ENCODE measurements at regions not wholly inside any gene's neighbourhood (a gene's known extent, or its start where the extent isn't known, plus 50 kb on each side); places are given as distances from the start of the nearest gene placed in this dataset.
A peak's percentile ranks its signal among the peaks of the same experiment; 100 is the strongest.

DNA sequence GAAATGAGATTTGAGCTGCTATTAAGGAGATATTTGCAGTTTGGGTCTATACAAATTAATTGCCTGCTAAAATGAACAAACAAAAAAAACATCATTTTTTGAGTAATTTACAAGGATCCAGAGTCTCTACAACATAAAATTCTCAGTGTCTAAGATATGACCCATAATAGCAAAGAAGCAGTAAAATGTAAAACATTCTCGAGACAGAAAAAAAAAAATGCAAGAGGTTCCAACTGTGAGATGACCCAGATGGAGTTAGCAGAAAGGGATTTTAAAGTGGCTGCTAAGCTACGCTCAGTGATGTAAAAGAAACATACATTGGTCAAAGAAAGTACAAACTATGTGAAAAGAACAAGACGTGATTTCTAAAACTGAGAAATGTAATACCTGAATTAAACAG lies 471.0 kb downstream of the SH2D4B start:
- DNase-seq = no peak
- Histone ChIP-seq H3K4me3 (replicated peaks in 1 of 3) (no peak overlapping the region), H3K9me3 (no peaks in the 10 kb centered on the region), H3K27ac (no peak overlapping the region), H3K4me1 (no peaks in the 10 kb centered on the region), H3K27me3 (no peaks in the 10 kb centered on the region), H3K36me3 (no peaks in the 10 kb centered on the region)
- WGBS, 2 donors = 79 to 83% methylated on average over 3 of the region's 3 CpGs
- TF ChIP-seq, protein P1, sequence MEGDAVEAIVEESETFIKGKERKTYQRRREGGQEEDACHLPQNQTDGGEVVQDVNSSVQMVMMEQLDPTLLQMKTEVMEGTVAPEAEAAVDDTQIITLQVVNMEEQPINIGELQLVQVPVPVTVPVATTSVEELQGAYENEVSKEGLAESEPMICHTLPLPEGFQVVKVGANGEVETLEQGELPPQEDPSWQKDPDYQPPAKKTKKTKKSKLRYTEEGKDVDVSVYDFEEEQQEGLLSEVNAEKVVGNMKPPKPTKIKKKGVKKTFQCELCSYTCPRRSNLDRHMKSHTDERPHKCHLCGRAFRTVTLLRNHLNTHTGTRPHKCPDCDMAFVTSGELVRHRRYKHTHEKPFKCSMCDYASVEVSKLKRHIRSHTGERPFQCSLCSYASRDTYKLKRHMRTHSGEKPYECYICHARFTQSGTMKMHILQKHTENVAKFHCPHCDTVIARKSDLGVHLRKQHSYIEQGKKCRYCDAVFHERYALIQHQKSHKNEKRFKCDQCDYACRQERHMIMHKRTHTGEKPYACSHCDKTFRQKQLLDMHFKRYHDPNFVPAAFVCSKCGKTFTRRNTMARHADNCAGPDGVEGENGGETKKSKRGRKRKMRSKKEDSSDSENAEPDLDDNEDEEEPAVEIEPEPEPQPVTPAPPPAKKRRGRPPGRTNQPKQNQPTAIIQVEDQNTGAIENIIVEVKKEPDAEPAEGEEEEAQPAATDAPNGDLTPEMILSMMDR (IDR thresholded peaks at IDR 0.05) = no peak
- TF ChIP-seq POLR2A (IDR thresholded peaks at IDR 0.05) = no peak
- intact Hi-C loops (cut with DNase I) = no loop called here

- Histone ChIP-seq H3K27ac (no peak overlapping the region), H3K27me3 (no peaks in the 10 kb centered on the region), H3K4me1 (no peaks in the 10 kb centered on the region), H3K9me3 (no peaks in the 10 kb centered on the region), H3K4me3 (replicated peaks in 1 of 3) (no peak overlapping the region), H3K36me3 (no peaks in the 10 kb centered on the region)
- DNase-seq = no peak
- no peak for TF ChIP-seq POLR2A (IDR thresholded peaks at IDR 0.05)
- TF ChIP-seq, protein P1 (IDR thresholded peaks at IDR 0.05) = no peak
- intact Hi-C loops (cut with DNase I) = no loop called here
- 91 to 93% methylated on average over 5 of the region's 5 CpGs for WGBS, 2 donors
Observed at GRCh38 chr10:81009296-81009695, 471.6 kb downstream of the SH2D4B start.

GRCh38 chr10:81013771-81014170 lies 476.1 kb downstream of the SH2D4B start:
- Histone ChIP-seq H3K36me3 (no peaks in the 10 kb centered on the region), H3K27me3 (no peaks in the 10 kb centered on the region), H3K4me3 (replicated peaks in 1 of 3) (no peak overlapping the region), H3K4me1 (no peaks in the 10 kb centered on the region), H3K27ac (no peak overlapping the region), H3K9me3 (no peaks in the 10 kb centered on the region)
- WGBS, 2 donors = 81 to 82% methylated on average over 5 of the region's 5 CpGs
- TF ChIP-seq, protein P1 (IDR thresholded peaks at IDR 0.05) = no peak
- no peak for TF ChIP-seq POLR2A (IDR thresholded peaks at IDR 0.05)
- intact Hi-C loops (cut with DNase I) = no loop called here
- DNase-seq = no peak

GRCh38 chr10:81019029-81019890 lies 481.6 kb downstream of the SH2D4B start:
- Histone ChIP-seq H3K4me1 (no peaks in the 10 kb centered on the region), H3K9me3 (no peaks in the 10 kb centered on the region), H3K27me3 (no peaks in the 10 kb centered on the region), H3K27ac (no peak overlapping the region), H3K36me3 (no peaks in the 10 kb centered on the region), H3K4me3 (replicated peaks in 1 of 3) (no peak overlapping the region)
- intact Hi-C loops (cut with DNase I) = no loop called here
- DNase-seq = peak; percentile 21 to 24
- 55 to 56% methylated on average over 8 of the region's 8 CpGs for WGBS, 2 donors
- TF ChIP-seq POLR2A (IDR thresholded peaks at IDR 0.05) = no peak
- TF ChIP-seq, protein P1 (IDR thresholded peaks at IDR 0.05) = peak in 5 of 6 experiments; percentile 37 to 74 (median 63)

- intact Hi-C loops (cut with DNase I) = no loop called here
- no peaks in the 10 kb centered on the region for H3K27me3 ChIP-seq
- no peaks in the 10 kb centered on the region for H3K9me3 ChIP-seq
- H3K4me3 ChIP-seq (replicated peaks in 1 of 3) = no peak overlapping the region
- 82 to 91% methylated on average over 3 of the region's 3 CpGs for WGBS, 2 donors
- no peaks in the 10 kb centered on the region for H3K4me1 ChIP-seq
- TF ChIP-seq, protein P1 (IDR thresholded peaks at IDR 0.05) = no peak
- no peak for TF ChIP-seq POLR2A (IDR thresholded peaks at IDR 0.05)
- DNase-seq = no peak
- H3K27ac ChIP-seq = no peak overlapping the region
- H3K36me3 ChIP-seq = no peaks in the 10 kb centered on the region
Observed at GRCh38 chr10:81021428-81022129, 483.9 kb downstream of the SH2D4B start.
